ENCODE measurements at regions not wholly inside any gene's neighbourhood (a gene's known extent, or its start where the extent isn't known, plus 50 kb on each side); places are given as distances from the start of the nearest gene placed in this dataset.

- TF ChIP-seq CTCF (conservative IDR thresholded peaks at IDR 0.05; ENCODE audit: low read length), result no peak
- no peak for TF ChIP-seq EZH2phosphoT487 (IDR thresholded peaks at IDR 0.05; ENCODE audit: borderline replicate concordance, low read depth, low read length)
These were observed 426.1 kb downstream of the FOXO1 start for GRCh38 chr13:40240293-40240692.
